Right renal pelvis (tissue), 4 donors: ENCODE measurements at regions not wholly inside any gene's neighbourhood (a gene's known extent, or its start where the extent isn't known, plus 50 kb on each side); places are given as distances from the start of the nearest gene placed in this dataset.

Source experiments
- DNase-seq, 4 donors: peaks; one replicate each; pipeline ENCODE4 v3.0.0-alpha.2; 2013; ENCODE audit warnings: low read depth in 4 of 4, low spot score in 3 of 4, missing footprints in 1 of 4

- DNase-seq: no peak
Observed at GRCh38 chr6:67331304-67331703, 1303.8 kb upstream of the ADGRB3 start.

- DNase-seq: no peak
Observed at GRCh38 chr6:67328269-67328668, 1306.8 kb upstream of the ADGRB3 start.

DNA sequence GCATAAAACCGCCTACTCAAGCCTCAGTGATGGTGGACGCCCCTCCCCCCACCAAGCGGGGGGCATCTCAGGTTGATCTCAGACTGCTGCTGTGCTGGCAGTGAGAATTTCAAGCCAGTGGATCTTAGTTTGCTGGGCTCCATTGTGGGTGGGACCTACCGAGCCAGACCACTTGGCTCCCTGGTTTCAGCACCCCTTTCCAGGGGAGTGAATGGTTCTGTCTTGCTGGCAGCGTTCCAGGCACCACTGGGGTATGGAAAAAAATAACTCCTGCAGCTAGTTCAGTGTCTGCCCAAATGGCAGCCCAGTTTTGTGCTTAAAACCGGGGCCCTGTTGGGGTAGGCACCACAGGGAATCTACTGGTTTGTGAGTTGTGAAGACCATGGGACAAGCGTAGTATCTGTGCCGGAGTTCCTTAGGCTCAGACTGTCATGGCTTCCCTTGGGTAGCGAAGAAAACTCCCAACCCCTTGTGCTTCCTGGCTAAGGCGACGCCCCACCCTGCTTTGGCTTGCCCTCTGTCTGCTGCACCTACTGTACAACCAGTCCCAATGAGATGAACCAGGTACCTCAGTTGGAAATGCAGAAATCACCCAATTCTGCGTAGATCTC, 1334.5 kb upstream of the ADGRB3 start:
- no peak for DNase-seq

- DNase-seq: no peak
Observed at GRCh38 chr6:67292169-67292568, 1342.9 kb upstream of the ADGRB3 start.

DNA sequence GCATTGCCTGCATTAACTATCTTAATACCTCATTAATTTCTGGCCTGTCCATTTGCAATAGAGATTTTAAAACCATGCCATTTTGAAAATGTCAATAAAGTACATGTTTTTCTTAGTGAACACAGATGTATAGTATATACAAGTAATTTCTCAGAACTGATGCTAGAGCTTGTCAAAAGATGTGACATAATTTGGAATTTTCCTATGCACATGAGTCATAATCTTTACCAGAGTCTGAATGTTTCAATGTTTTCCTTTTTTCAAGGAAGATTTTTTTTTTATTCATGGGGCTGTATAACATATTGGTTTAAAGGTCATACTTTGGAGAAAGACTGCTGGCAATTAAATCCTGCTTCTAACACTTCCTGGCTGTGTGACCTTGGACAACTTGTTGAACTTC, 1347.5 kb upstream of the ADGRB3 start:
- no peak for DNase-seq

GRCh38 chr6:67285770-67286495, 1349.1 kb upstream of the ADGRB3 start:
- DNase-seq: no peak

DNA sequence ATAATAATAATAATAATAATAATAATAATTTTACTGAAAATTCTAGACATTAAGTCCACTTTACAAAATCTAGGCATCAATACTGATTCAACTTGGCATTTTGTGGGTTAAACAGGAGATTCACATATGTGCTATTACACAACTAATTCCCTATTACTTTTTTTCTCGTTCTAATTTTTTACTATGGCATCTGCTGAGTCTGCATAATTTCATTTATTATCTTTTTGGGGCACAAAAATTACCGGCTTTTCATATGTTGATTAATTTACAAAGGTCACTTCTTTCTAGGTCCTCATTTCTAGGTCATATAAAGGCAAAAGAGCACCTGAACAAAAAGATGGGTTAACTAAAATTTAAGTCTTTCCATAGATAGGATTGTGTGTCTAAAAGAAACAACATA, 1357.8 kb upstream of the ADGRB3 start:
- DNase-seq: no peak

- DNase-seq: no peak
Observed at GRCh38 chr6:67265996-67266921, 1368.8 kb upstream of the ADGRB3 start.

- no peak for DNase-seq
Observed at GRCh38 chr6:67252663-67253062, 1382.4 kb upstream of the ADGRB3 start.

DNA sequence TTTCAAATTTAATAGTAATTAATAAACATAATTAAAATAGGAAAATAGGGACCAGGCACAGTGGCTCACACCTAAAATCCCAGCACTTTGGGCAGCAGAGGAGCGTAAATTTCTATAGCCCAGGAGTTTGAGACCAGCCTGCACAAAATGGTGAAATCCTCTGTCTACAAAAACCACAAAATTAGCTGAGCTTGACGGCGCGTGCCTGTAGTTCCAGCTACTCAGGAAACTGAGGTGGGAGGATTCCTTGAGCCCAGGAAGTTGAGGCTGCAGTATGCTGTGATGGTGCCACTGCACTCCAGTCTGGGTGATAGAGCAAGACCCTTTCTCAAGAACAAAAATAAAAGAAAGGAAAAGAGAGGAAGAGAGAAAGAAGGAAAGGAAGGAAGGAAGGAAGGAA, 1387.0 kb upstream of the ADGRB3 start:
- DNase-seq: no peak

DNA sequence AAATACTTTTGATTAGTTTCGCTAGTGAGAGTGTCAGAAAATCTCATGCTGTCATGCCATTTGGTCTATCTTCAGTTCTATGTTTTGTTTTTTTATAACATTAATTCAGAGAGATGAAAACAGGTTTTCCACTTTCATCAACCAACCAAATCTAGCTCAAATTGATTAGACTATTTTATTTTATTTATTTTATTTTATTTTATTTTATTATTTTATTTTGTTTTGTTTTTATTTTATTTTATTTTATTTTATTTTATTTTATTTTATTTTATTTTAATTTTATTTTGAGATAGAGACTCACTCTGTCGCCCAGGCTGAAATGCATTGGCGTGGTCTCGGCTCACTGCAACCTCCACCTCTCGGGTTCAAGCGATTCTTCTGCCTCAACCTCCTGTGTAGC, 1391.0 kb upstream of the ADGRB3 start:
- DNase-seq: no peak

DNA sequence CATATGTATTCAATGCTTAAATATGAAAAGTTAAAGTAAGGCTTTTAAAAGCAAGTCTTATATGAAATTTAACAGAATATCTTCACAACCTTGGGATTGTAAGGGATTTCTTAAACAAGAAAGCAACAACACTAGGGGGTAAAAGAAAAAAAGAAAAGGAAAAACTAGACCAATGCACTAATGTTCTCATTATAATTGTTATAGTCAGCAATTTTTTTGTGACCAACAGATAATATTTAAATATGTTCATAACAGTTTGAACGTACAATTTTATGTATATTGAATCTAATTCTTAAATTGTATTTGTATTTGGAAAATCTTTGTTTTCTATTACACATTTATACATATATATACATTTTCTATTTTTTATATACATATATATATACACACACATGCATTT, 1397.8 kb upstream of the ADGRB3 start:
- no peak for DNase-seq

GRCh38 chr6:67231092-67231491, 1404.0 kb upstream of the ADGRB3 start:
- no peak for DNase-seq

GRCh38 chr6:67224989-67225388, 1410.1 kb upstream of the ADGRB3 start:
- DNase-seq: no peak

GRCh38 chr6:67221226-67221625, 1413.9 kb upstream of the ADGRB3 start:
- DNase-seq: no peak

DNA sequence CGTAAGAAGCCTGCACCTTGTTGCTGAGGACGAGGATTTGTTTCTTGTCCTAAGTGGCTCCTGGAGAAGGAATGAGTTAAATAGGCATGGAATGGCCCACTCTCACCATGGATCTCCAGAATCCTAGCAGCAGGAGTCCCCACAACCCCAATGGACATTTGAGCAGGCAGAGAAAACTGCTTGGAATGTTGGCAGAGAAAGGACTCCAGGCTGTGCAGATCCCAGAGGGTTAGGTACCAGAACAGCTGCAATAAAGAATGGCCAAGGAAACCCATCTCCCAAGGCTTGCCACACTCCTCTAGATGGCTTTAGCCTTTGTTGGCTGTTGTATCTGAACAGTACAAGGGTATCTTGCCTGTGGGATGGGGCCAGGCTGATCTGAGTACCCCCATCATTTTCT, 1415.7 kb upstream of the ADGRB3 start:
- DNase-seq: no peak

DNA sequence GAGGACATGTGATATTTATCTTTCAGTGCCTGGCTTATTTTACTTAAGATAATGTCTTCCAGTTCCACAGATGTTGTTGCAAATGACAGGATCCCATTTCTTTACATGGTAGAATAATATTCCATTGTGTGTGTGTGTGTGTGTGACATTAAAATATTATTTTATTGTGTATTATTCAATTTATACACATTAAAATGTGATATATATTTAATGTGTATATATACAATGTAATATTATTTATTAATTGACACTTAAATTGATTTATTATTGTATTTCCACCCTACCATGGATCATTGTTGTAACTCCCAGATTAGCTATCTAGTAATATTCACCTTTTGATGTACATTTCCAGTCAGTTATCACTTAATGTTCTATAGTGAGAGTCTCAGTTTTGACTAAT, 1422.5 kb upstream of the ADGRB3 start:
- no peak for DNase-seq

GRCh38 chr6:67210450-67210849, 1424.6 kb upstream of the ADGRB3 start:
- no peak for DNase-seq

- no peak for DNase-seq
Observed at GRCh38 chr6:67201563-67201962, 1433.5 kb upstream of the ADGRB3 start.

DNA sequence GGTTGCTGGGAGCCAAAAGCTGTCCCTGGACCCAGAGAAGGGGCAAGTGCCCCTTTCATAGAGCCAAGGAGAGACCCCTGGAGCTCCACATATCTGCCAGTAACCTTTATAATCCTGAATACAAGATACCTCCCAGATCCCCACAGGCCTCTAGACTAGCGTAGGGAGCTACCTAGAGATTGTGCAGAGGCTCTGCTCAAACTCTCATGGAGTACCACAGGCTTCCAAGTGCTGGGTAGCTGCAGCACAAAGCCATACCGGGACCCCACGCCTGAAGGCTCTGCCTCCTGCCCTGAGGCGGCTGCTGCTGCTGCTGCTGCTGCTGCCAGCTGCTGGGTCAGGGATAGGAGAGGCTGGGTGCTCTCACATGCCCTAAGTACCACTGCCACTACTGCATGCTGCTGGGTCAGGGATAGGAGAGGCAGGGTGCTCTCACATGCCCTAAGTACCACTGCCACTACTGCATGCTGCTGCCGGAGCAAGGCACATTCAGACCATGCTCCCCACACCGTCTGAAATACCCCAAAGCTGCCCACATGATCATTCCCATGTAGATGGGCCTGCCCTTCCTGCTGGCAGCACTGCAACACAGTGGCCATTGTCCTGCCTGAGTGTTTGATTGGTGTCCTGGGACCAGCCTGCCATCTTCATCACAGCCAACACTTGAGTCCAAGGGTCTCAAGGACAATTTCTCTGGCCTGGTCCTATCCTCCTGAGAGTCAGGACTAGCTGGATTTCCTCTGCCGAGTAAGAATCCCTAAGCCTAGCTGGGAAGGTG, 1434.3 kb upstream of the ADGRB3 start:
- DNase-seq: no peak

DNA sequence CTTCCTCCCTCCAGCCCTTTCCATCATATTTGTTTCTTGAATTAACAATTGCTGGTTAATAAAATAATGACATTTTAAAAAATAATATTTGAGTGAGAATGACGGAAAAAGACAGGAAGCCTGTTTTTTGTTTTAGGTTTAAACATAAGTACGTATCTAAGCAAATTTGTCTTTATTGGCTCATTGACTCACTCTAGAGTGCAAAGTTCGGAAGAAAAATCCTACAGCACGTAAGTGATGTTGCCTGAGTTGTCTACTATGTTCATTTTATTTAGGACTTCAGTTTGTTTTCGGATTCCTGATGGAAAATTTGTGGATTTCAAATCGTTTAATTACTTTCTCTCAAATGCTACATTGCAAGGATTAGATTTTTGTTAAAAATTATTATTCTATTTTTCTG, 1435.7 kb upstream of the ADGRB3 start:
- DNase-seq: no peak
